GM20431 (cell line): ENCODE measurements at regions not wholly inside any gene's neighbourhood (a gene's known extent, or its start where the extent isn't known, plus 50 kb on each side); places are given as distances from the start of the nearest gene placed in this dataset.
"Not testable (repeated sequence)": the region's sequence is repeated elsewhere in the genome, so short reads cannot be mapped to it uniquely, and the experiment has no call there.

Experiments
- in situ Hi-C: fragments of 300-500 bp; cut with MseI, MboI; formaldehyde crosslinking; loops from one replicate; pipeline ENCODE4 v1.15.0; 2020; ENCODE audit warnings: low sequenced_read_pairs; ENCODE audit not compliant: unreplicated experiment

- in situ Hi-C loops, result loop anchor here (10.0 kb wide), 1 partner anchor 274 kb away; no protein-coding TSS in a partner anchor
Observed at GRCh38 chr4:123659262-123659661, 262.7 kb downstream of the SPRY1 start.

GRCh38 chr4:123659730-123660129, 263.1 kb downstream of the SPRY1 start:
- in situ Hi-C loops, result loop anchor here (10.0 kb wide), 1 partner anchor 275 kb away; no protein-coding TSS in a partner anchor

GRCh38 chr4:123661080-123661737, 264.6 kb downstream of the SPRY1 start:
- in situ Hi-C loops, result no loop called here

- in situ Hi-C loops, result no loop called here
Observed at GRCh38 chr4:123662827-123663226, 266.2 kb downstream of the SPRY1 start.

GRCh38 chr4:123666486-123666885, 269.9 kb downstream of the SPRY1 start:
- in situ Hi-C loops, result no loop called here

- in situ Hi-C loops, result no loop called here
Observed at GRCh38 chr4:123667496-123667895, 270.9 kb downstream of the SPRY1 start.

- in situ Hi-C loops, result no loop called here
Observed at GRCh38 chr4:123667991-123668390, 271.4 kb downstream of the SPRY1 start.

GRCh38 chr4:123671636-123672404, 275.2 kb downstream of the SPRY1 start:
- in situ Hi-C loops, result no loop called here

- in situ Hi-C loops, result no loop called here
Observed at GRCh38 chr4:123672987-123673386, 276.4 kb downstream of the SPRY1 start.

GRCh38 chr4:123673971-123674370, 277.4 kb downstream of the SPRY1 start:
- in situ Hi-C loops, result no loop called here

- in situ Hi-C loops, result no loop called here
Observed at GRCh38 chr4:123674762-123675465, 278.3 kb downstream of the SPRY1 start.

- in situ Hi-C loops, result no loop called here
Observed at GRCh38 chr4:123675567-123675966, 279.0 kb downstream of the SPRY1 start.

GRCh38 chr4:123676071-123676889, 279.7 kb downstream of the SPRY1 start:
- in situ Hi-C loops, result no loop called here

GRCh38 chr4:123676890-123677229, 280.3 kb downstream of the SPRY1 start:
- in situ Hi-C loops, result no loop called here

- in situ Hi-C loops, result no loop called here
Observed at GRCh38 chr4:123682931-123683330, 286.3 kb downstream of the SPRY1 start.

GRCh38 chr4:123684937-123685336, 288.3 kb downstream of the SPRY1 start:
- in situ Hi-C loops, result not testable (repeated sequence)

- in situ Hi-C loops, result not testable (repeated sequence)
Observed at GRCh38 chr4:123695531-123695930, 298.9 kb downstream of the SPRY1 start.

GRCh38 chr4:123696687-123697086, 300.1 kb downstream of the SPRY1 start:
- in situ Hi-C loops, result no loop called here

- in situ Hi-C loops, result no loop called here
Observed at GRCh38 chr4:123698556-123698955, 302.0 kb downstream of the SPRY1 start.
